ENCODE measurements at regions not wholly inside any gene's neighbourhood (a gene's known extent, or its start where the extent isn't known, plus 50 kb on each side); places are given as distances from the start of the nearest gene placed in this dataset.

DNA sequence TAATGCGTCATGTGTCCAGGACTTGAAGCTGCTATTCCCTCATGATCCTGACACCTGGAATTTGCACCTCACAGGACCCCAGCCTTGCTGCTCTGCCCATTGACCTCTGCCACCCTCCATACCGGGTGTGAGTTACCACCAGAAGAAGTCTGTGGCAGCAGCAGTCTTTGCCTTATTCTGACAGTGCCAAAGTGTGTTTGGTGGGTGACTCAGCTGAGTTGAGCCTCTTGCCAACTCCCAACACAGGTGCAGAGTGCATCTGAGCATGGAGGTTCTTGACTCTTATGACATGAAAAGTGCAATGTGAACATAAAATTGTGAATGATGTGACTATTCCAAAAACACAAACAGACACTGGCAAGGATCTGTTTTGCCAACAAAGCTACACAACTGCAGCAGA, 1166.5 kb upstream of the CDH18 start:
- TF ChIP-seq, protein P1, sequence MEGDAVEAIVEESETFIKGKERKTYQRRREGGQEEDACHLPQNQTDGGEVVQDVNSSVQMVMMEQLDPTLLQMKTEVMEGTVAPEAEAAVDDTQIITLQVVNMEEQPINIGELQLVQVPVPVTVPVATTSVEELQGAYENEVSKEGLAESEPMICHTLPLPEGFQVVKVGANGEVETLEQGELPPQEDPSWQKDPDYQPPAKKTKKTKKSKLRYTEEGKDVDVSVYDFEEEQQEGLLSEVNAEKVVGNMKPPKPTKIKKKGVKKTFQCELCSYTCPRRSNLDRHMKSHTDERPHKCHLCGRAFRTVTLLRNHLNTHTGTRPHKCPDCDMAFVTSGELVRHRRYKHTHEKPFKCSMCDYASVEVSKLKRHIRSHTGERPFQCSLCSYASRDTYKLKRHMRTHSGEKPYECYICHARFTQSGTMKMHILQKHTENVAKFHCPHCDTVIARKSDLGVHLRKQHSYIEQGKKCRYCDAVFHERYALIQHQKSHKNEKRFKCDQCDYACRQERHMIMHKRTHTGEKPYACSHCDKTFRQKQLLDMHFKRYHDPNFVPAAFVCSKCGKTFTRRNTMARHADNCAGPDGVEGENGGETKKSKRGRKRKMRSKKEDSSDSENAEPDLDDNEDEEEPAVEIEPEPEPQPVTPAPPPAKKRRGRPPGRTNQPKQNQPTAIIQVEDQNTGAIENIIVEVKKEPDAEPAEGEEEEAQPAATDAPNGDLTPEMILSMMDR (IDR thresholded peaks at IDR 0.05; ENCODE audit: low read depth, low read length), result no peak
- no peak for TF ChIP-seq EZH2phosphoT487 (IDR thresholded peaks at IDR 0.05; ENCODE audit: low read depth)
